Pancreas (tissue), 10 donors: ENCODE measurements at regions not wholly inside any gene's neighbourhood (a gene's known extent, or its start where the extent isn't known, plus 50 kb on each side); places are given as distances from the start of the nearest gene placed in this dataset.

Experiments
- ATAC-seq, 4 donors: fragments of 200-7000 bp; cut with Tn5 transposase; one replicate each; pipeline versions ENCODE4 v1.8.0 to v1.9.1; 2020; ENCODE audit warnings: mild to moderate bottlenecking in 4 of 4, moderate library complexity in 4 of 4
- DNase-seq, 6 donors: peaks; one replicate each; pipeline ENCODE4 v3.0.0-alpha.2; 2020
- FAIRE-seq: peaks from 2 replicates; lab custom pipeline; 2012; peaks lifted over from hg19 to GRCh38; lab: Jason Lieb, UNC
- H3K27ac ChIP-seq, 4 donors: fragments of 200-600 bp; sonication (generic); 1 replicate in 3 of 4; 2 replicates in 1 of 4; pipeline versions ENCODE4 v1.5.0 to v1.8.0; 2020
- H3K27me3 ChIP-seq, 4 donors: fragments of 200-600 bp; one replicate each; pipeline ENCODE4 v1.8.0; 2021
- H3K36me3 ChIP-seq, 3 donors: fragments of 200-600 bp; sonication (generic) in 1 of 3; one replicate each; pipeline versions ENCODE4 v1.5.0 to v1.8.0; 2020 to 2021
- H3K4me1 ChIP-seq, 3 donors: fragments of 200-600 bp; one replicate each; pipeline ENCODE4 v1.8.0; 2021
- H3K4me3 ChIP-seq, 4 donors: fragments of 200-600 bp; sonication (generic) in 2 of 4; one replicate each; pipeline versions ENCODE4 v1.5.0 to v1.8.0; 2020 to 2021
- H3K9me3 ChIP-seq, 4 donors: fragments of 200-600 bp; one replicate each; pipeline ENCODE4 v1.8.0; 2021
- CTCF ChIP-seq, 4 donors: fragments of 200-600 bp; sonication (generic) in 3 of 4; IDR thresholded peaks; one replicate each; pipeline versions ENCODE4 v1.5.0 to v1.8.0; 2021; ENCODE audit warnings: antibody characterized with exemption in 4 of 4
- WGBS, 2 donors: extraction: QIAGEN DNeasy Blood & Tissue Kit; methylation state at CpG; one replicate each; pipeline ENCODE4 v1.1.7; 2013; 5-methylcytosine and 5-hydroxymethylcytosine counted together
- intact Hi-C, 3 donors: fragments of 100-400 bp; cut with DNase I; formaldehyde crosslinking; loops; one replicate each; pipeline versions ENCODE4 v1.11.1 to v1.14.2; 2022
- donor health status: healthy with polysubstance abuse.
- donor health status: DM: no; HTN: no; CAD: no; lungs with moderate emphysema.
- donor health status: DM: no; HTN: no; CAD: no.
- donor health status: control.
- donor health status: control.
- donor health status: Bipolar disorder and iron deficiency.
- donor health status: DM: yes; HTN: yes; CAD: no.
- donor health status: DM: no; HTN: no; CAD: no.
- donor health status: DM: no; HTN: no; CAD: no.
- donor health status: DM: yes; HTN: yes; CAD: no.

GRCh38 chr3:81173514-81173913, 587.9 kb downstream of the GBE1 start:
- ATAC-seq (no peak), DNase-seq (no peak), FAIRE-seq (no peak)
- H3K36me3 ChIP-seq = no peaks in the 10 kb centered on the region
- no peak overlapping the region for H3K27ac ChIP-seq
- peak in 1 of 4 donors; percentile 16 for TF ChIP-seq CTCF (IDR thresholded peaks at IDR 0.05)
- WGBS, 2 donors = 29 to 44% methylated on average over 4 of the region's 4 CpGs
- no peaks in the 10 kb centered on the region for H3K27me3 ChIP-seq
- no peak overlapping the region for H3K4me3 ChIP-seq
- H3K9me3 ChIP-seq = no peaks in the 10 kb centered on the region
- intact Hi-C loops = no loop called here
- no peaks in the 10 kb centered on the region for H3K4me1 ChIP-seq

GRCh38 chr3:81170298-81170697, 591.1 kb downstream of the GBE1 start:
- no peak for TF ChIP-seq CTCF (IDR thresholded peaks at IDR 0.05)
- ATAC-seq (no peak), DNase-seq (no peak), FAIRE-seq (no peak)
- intact Hi-C loops = no loop called here
- no peaks in the 10 kb centered on the region for H3K27me3 ChIP-seq
- H3K4me3 ChIP-seq = no peak overlapping the region
- H3K27ac ChIP-seq = no peak overlapping the region
- no peaks in the 10 kb centered on the region for H3K36me3 ChIP-seq
- no peaks in the 10 kb centered on the region for H3K9me3 ChIP-seq
- H3K4me1 ChIP-seq = no peaks in the 10 kb centered on the region

GRCh38 chr3:81164806-81165205, 596.6 kb downstream of the GBE1 start:
- intact Hi-C loops = no loop called here
- TF ChIP-seq CTCF (IDR thresholded peaks at IDR 0.05) = no peak
- H3K36me3 ChIP-seq = no peaks in the 10 kb centered on the region
- ATAC-seq = no peak
- DNase-seq = no peak
- no peaks in the 10 kb centered on the region for H3K27me3 ChIP-seq
- no peaks in the 10 kb centered on the region for H3K9me3 ChIP-seq
- no peaks in the 10 kb centered on the region for H3K4me1 ChIP-seq
- no peak overlapping the region for H3K27ac ChIP-seq
- no peak overlapping the region for H3K4me3 ChIP-seq
- FAIRE-seq = no peak
- 89 to 91% methylated on average over 3 of the region's 3 CpGs for WGBS, 2 donors

- Histone ChIP-seq H3K9me3 (no peaks in the 10 kb centered on the region), H3K36me3 (no peaks in the 10 kb centered on the region), H3K27ac (no peak overlapping the region), H3K27me3 (no peaks in the 10 kb centered on the region), H3K4me1 (no peaks in the 10 kb centered on the region), H3K4me3 (no peak overlapping the region)
- ATAC-seq = no peak
- TF ChIP-seq CTCF (IDR thresholded peaks at IDR 0.05) = no peak
- intact Hi-C loops = no loop called here
- no peak for DNase-seq
- 59 to 70% methylated on average over 1 of the region's 1 CpG for WGBS, 2 donors
- no peak for FAIRE-seq
Observed at GRCh38 chr3:81161851-81162250, 599.6 kb downstream of the GBE1 start.

- Histone ChIP-seq H3K27me3 (no peaks in the 10 kb centered on the region), H3K27ac (no peak overlapping the region), H3K36me3 (no peaks in the 10 kb centered on the region), H3K4me3 (no peak overlapping the region), H3K4me1 (no peaks in the 10 kb centered on the region), H3K9me3 (no peaks in the 10 kb centered on the region)
- FAIRE-seq = no peak
- TF ChIP-seq CTCF (IDR thresholded peaks at IDR 0.05) = no peak
- 46 to 65% methylated on average over 4 of the region's 4 CpGs for WGBS, 2 donors
- intact Hi-C loops = no loop called here
- DNase-seq = no peak
- ATAC-seq = no peak
Observed at GRCh38 chr3:81161100-81161499, 600.3 kb downstream of the GBE1 start.
